Lower lobe of right lung (tissue), 2 donors: ENCODE measurements at regions not wholly inside any gene's neighbourhood (a gene's known extent, or its start where the extent isn't known, plus 50 kb on each side); places are given as distances from the start of the nearest gene placed in this dataset.

Source experiments
- ATAC-seq, 2 donors: fragments of 200-7000 bp; cut with Tn5 transposase; one replicate each; pipeline ENCODE4 v1.9.1; 2020 to 2022; ENCODE audit warnings: mild to moderate bottlenecking in 2 of 2, moderate library complexity in 2 of 2
- DNase-seq: peaks from one replicate; pipeline ENCODE4 v3.0.0-alpha.2; 2020
- H3K27ac ChIP-seq: fragments of 200-600 bp; one replicate; pipeline ENCODE4 v1.8.0; 2022
- H3K27me3 ChIP-seq: fragments of 200-600 bp; one replicate; pipeline ENCODE4 v1.8.0; 2022; ENCODE audit warnings: low read depth
- H3K36me3 ChIP-seq: fragments of 200-600 bp; one replicate; pipeline ENCODE4 v1.8.0; 2022; ENCODE audit warnings: mild to moderate bottlenecking
- H3K4me1 ChIP-seq: fragments of 200-600 bp; one replicate; pipeline ENCODE4 v1.8.0; 2022
- H3K4me3 ChIP-seq: fragments of 200-600 bp; one replicate; pipeline ENCODE4 v1.8.0; 2022; ENCODE audit warnings: mild to moderate bottlenecking
- H3K9me3 ChIP-seq: fragments of 200-600 bp; one replicate; pipeline ENCODE4 v1.8.0; 2022
- CTCF ChIP-seq: fragments of 200-600 bp; IDR thresholded peaks from one replicate; pipeline ENCODE4 v1.8.0; 2022; ENCODE audit warnings: antibody characterized with exemption, mild to moderate bottlenecking
- intact Hi-C: fragments of 100-400 bp; cut with DNase I; formaldehyde crosslinking; loops from one replicate; pipeline ENCODE4 v1.11.0; 2022
- donor health status: DM: no; HTN: yes; CAD: no; lungs with severe emphysema.

GRCh38 chr16:72442385-72443158 is 270.6 kb upstream of the PMFBP1 start:
- no peak for DNase-seq
- no peaks in the 10 kb centered on the region for H3K4me1 ChIP-seq
- H3K27ac ChIP-seq = no peak overlapping the region
- no peak overlapping the region for H3K4me3 ChIP-seq
- H3K36me3 ChIP-seq = no peaks in the 10 kb centered on the region
- no peak for TF ChIP-seq CTCF
- intact Hi-C loops = no loop called here
- no peaks in the 10 kb centered on the region for H3K9me3 ChIP-seq
- no peak for ATAC-seq
- H3K27me3 ChIP-seq = no peaks in the 10 kb centered on the region

DNA sequence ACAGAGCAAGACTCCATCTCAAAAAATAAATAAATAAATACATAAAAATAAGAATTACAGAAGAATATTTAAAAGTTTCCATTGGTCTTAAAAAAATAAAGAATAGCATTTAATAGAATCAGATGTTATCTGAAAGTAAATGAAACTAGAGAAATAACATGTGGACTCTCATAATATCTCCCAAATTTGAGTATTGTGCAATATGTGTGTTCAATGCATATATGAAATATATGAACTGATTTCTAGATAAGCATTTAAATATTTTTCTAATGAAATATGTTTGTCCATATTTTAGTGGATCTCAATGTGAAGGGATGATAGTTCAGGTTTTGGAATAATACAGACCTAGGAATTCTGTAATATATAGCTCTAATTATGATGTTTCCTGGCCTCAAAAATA is 265.9 kb upstream of the PMFBP1 start:
- no peak overlapping the region for H3K27ac ChIP-seq
- no peak for TF ChIP-seq CTCF

DNA sequence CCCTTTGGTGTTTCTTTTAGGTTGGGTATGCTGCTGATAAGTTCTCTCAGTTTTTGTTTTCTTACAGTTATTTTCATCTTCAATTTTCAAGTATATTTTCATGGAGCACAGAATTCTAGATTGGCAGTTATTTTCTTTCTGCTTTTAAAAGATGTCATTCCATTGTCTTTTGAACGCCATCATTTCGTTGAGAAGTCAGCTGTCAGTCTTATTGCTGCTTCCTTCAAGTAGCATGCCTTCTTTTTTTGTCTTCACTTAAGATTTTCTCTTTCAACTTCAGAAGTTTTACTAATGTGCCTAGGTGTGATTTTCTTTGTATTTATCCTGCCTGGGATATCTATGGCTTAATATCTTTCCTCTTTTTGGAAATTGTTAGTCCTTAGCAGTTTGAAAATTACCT is 262.2 kb upstream of the PMFBP1 start:
- no peak for DNase-seq
- no peak overlapping the region for H3K4me3 ChIP-seq
- intact Hi-C loops = no loop called here
- H3K9me3 ChIP-seq = peaks cover 20% of the 10 kb centered on the region
- no peak overlapping the region for H3K27ac ChIP-seq
- H3K4me1 ChIP-seq = no peaks in the 10 kb centered on the region
- no peak for ATAC-seq
- H3K36me3 ChIP-seq = no peaks in the 10 kb centered on the region
- TF ChIP-seq CTCF = no peak
- H3K27me3 ChIP-seq = no peaks in the 10 kb centered on the region

More for the DNA sequence above, 265.9 kb upstream of the PMFBP1 start:
- Histone ChIP-seq H3K27me3 (no peaks in the 10 kb centered on the region), H3K4me3 (no peak overlapping the region), H3K36me3 (no peaks in the 10 kb centered on the region), H3K4me1 (no peaks in the 10 kb centered on the region), H3K9me3 (peaks cover 20% of the 10 kb centered on the region)
- intact Hi-C loops = no loop called here
- ATAC-seq = no peak
- no peak for DNase-seq

DNA sequence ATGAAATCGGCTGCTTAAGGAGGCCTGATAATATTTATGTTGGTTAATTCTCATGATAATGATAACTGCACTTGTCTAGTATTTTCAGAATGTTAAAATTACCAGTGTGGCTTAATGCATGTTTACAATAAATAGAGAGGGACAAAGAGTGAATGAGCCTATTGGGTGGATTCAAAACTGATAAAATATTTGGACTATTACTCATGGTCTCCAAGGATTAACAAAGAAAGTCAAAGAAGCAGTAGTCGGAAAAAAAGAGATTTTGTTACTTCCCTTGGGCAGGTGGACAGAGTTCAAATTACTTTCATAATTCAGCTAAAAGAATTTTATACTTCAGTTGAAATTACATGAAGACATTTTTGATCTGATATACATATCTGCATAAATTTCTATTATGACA is 258.2 kb upstream of the PMFBP1 start:
- no peaks in the 10 kb centered on the region for H3K27me3 ChIP-seq
- H3K9me3 ChIP-seq = peaks cover 18% of the 10 kb centered on the region
- no peaks in the 10 kb centered on the region for H3K4me1 ChIP-seq
- no peak overlapping the region for H3K27ac ChIP-seq
- no peak overlapping the region for H3K4me3 ChIP-seq
- H3K36me3 ChIP-seq = no peaks in the 10 kb centered on the region
- ATAC-seq (no peak), DNase-seq (no peak)
- intact Hi-C loops = no loop called here
- TF ChIP-seq CTCF = no peak

GRCh38 chr16:72429671-72430081 is 257.7 kb upstream of the PMFBP1 start:
- H3K36me3 ChIP-seq = no peaks in the 10 kb centered on the region

More at GRCh38 chr16:72429671-72430081, 257.7 kb upstream of the PMFBP1 start:
- no peak for TF ChIP-seq CTCF
- Histone ChIP-seq H3K27ac (no peak overlapping the region), H3K9me3 (peaks cover 14% of the 10 kb centered on the region), H3K4me3 (no peak overlapping the region), H3K27me3 (no peaks in the 10 kb centered on the region), H3K4me1 (no peaks in the 10 kb centered on the region)
- DNase-seq (no peak), ATAC-seq (no peak)
- intact Hi-C loops = no loop called here
